Activated naive CD4-positive, alpha-beta T cell treated with anti-CD3 and anti-CD28 coated beads for 36 hours (primary cell): ENCODE measurements at regions not wholly inside any gene's neighbourhood (a gene's known extent, or its start where the extent isn't known, plus 50 kb on each side); places are given as distances from the start of the nearest gene placed in this dataset.

Experiments used
- CTCF ChIA-PET: fragments of 350-600 bp; sonication (Branson Sonifier 250); formaldehyde crosslinking; loops from one replicate; lab custom pipeline; 2021; ENCODE audit warnings: antibody characterized with exemption; lab: Charles Lee
- DNase-seq: peaks from one replicate; pipeline ENCODE4 v3.0.0-alpha.2; 2020
- H3K27ac Mint-ChIP-seq: one replicate; pipeline ENCODE4 v1.8.0; 2021; ENCODE audit warnings: mild to moderate bottlenecking, mixed read lengths
- H3K27me3 Mint-ChIP-seq: one replicate; pipeline ENCODE4 v1.8.0; 2021; ENCODE audit warnings: low read depth, mixed read lengths
- H3K36me3 Mint-ChIP-seq: one replicate; pipeline ENCODE4 v1.8.0; 2021; ENCODE audit warnings: low read depth, mixed read lengths
- H3K4me1 Mint-ChIP-seq: one replicate; pipeline ENCODE4 v1.8.0; 2021; ENCODE audit warnings: low read depth, mixed read lengths
- H3K4me3 Mint-ChIP-seq: one replicate; pipeline ENCODE4 v1.8.0; 2021; ENCODE audit warnings: mild to moderate bottlenecking, moderate library complexity, mixed read lengths
- H3K9me3 Mint-ChIP-seq: one replicate; pipeline ENCODE4 v1.8.0; 2021; ENCODE audit warnings: mixed read lengths
- intact Hi-C: fragments of 100-400 bp; cut with micrococcal nuclease; formaldehyde crosslinking; loops from one replicate; pipeline ENCODE4 v1.15.1; 2023

GRCh38 chr12:69123919-69124638 is 115.3 kb upstream of the CPSF6 start:
- H3K36me3 Mint-ChIP-seq = no peaks in the 10 kb centered on the region
- H3K4me1 Mint-ChIP-seq = no peaks in the 10 kb centered on the region
- no peak for DNase-seq
- H3K27me3 Mint-ChIP-seq = no peaks in the 10 kb centered on the region
- CTCF ChIA-PET = no interaction called here
- intact Hi-C loops = no loop called here
- no peak overlapping the region for H3K4me3 Mint-ChIP-seq
- no peak overlapping the region for H3K27ac Mint-ChIP-seq
- no peaks in the 10 kb centered on the region for H3K9me3 Mint-ChIP-seq

- CTCF ChIA-PET = interaction anchor here (1.2 kb wide), 1 partner anchor 17 kb away, joined by 3 read pairs; no protein-coding TSS in a partner anchor
- peaks cover 2% of the 10 kb centered on the region for H3K27me3 Mint-ChIP-seq
- H3K27ac Mint-ChIP-seq = no peak overlapping the region
- no peaks in the 10 kb centered on the region for H3K9me3 Mint-ChIP-seq
- no peak overlapping the region for H3K4me3 Mint-ChIP-seq
- H3K4me1 Mint-ChIP-seq = no peaks in the 10 kb centered on the region
- no peak for DNase-seq
- intact Hi-C loops = no loop called here
- H3K36me3 Mint-ChIP-seq = no peaks in the 10 kb centered on the region
Observed at GRCh38 chr12:69129017-69129416, 110.4 kb upstream of the CPSF6 start.

- Mint-ChIP-seq H3K27ac (no peak overlapping the region), H3K4me3 (no peak overlapping the region), H3K27me3 (peaks cover 4% of the 10 kb centered on the region), H3K4me1 (no peaks in the 10 kb centered on the region), H3K36me3 (no peaks in the 10 kb centered on the region), H3K9me3 (no peaks in the 10 kb centered on the region)
- intact Hi-C loops = no loop called here
- CTCF ChIA-PET = interaction anchor here (1.2 kb wide), 1 partner anchor 17 kb away, joined by 3 read pairs; no protein-coding TSS in a partner anchor
- DNase-seq = no peak
Observed at GRCh38 chr12:69129564-69129963, 109.8 kb upstream of the CPSF6 start.

GRCh38 chr12:69130064-69130463 is 109.3 kb upstream of the CPSF6 start:
- Mint-ChIP-seq H3K4me1 (no peaks in the 10 kb centered on the region), H3K27ac (no peak overlapping the region), H3K4me3 (no peak overlapping the region), H3K9me3 (no peaks in the 10 kb centered on the region), H3K27me3 (peaks cover 4% of the 10 kb centered on the region), H3K36me3 (no peaks in the 10 kb centered on the region)
- CTCF ChIA-PET = interaction anchor here (1.2 kb wide), 1 partner anchor 18 kb away, joined by 3 read pairs; no protein-coding TSS in a partner anchor
- intact Hi-C loops = no loop called here
- no peak for DNase-seq

GRCh38 chr12:69131077-69131476 is 108.3 kb upstream of the CPSF6 start:
- H3K4me1 Mint-ChIP-seq = no peaks in the 10 kb centered on the region
- H3K9me3 Mint-ChIP-seq = no peaks in the 10 kb centered on the region
- no peak overlapping the region for H3K4me3 Mint-ChIP-seq
- DNase-seq = no peak
- CTCF ChIA-PET = interaction anchor here (0.6 to 1.0 kb wide), 3 partner anchors 10 to 741 kb away, joined by 3 to 4 read pairs (median 4); no protein-coding TSS in a partner anchor
- intact Hi-C loops = no loop called here
- H3K36me3 Mint-ChIP-seq = no peaks in the 10 kb centered on the region
- peaks cover 4% of the 10 kb centered on the region for H3K27me3 Mint-ChIP-seq
- H3K27ac Mint-ChIP-seq = no peak overlapping the region

GRCh38 chr12:69136931-69137613 is 102.3 kb upstream of the CPSF6 start:
- Mint-ChIP-seq H3K27me3 (peaks cover 6% of the 10 kb centered on the region), H3K9me3 (peaks cover 21% of the 10 kb centered on the region), H3K4me3 (no peak overlapping the region), H3K36me3 (peaks cover 7% of the 10 kb centered on the region), H3K4me1 (no peaks in the 10 kb centered on the region), H3K27ac (no peak overlapping the region)
- intact Hi-C loops = no loop called here
- CTCF ChIA-PET = no interaction called here
- no peak for DNase-seq

GRCh38 chr12:69141074-69141473 is 98.3 kb upstream of the CPSF6 start:
- H3K4me1 Mint-ChIP-seq = no peaks in the 10 kb centered on the region
- peaks cover 2% of the 10 kb centered on the region for H3K27me3 Mint-ChIP-seq
- peaks cover 21% of the 10 kb centered on the region for H3K9me3 Mint-ChIP-seq
- H3K27ac Mint-ChIP-seq = no peak overlapping the region
- H3K4me3 Mint-ChIP-seq = no peak overlapping the region
- CTCF ChIA-PET = interaction anchor here (0.8 to 0.9 kb wide), 2 partner anchors 10 to 16 kb away, joined by 3 to 4 read pairs; no protein-coding TSS in a partner anchor
- no peak for DNase-seq
- peaks cover 7% of the 10 kb centered on the region for H3K36me3 Mint-ChIP-seq
- intact Hi-C loops = no loop called here

- no peak overlapping the region for H3K27ac Mint-ChIP-seq
- no peak for DNase-seq
- H3K27me3 Mint-ChIP-seq = no peaks in the 10 kb centered on the region
- intact Hi-C loops = no loop called here
- H3K4me3 Mint-ChIP-seq = no peak overlapping the region
- CTCF ChIA-PET = no interaction called here
- no peaks in the 10 kb centered on the region for H3K36me3 Mint-ChIP-seq
- H3K4me1 Mint-ChIP-seq = peaks cover 11% of the 10 kb centered on the region
- H3K9me3 Mint-ChIP-seq = no peaks in the 10 kb centered on the region
Observed at GRCh38 chr12:69149270-69149669, 90.1 kb upstream of the CPSF6 start.

- Mint-ChIP-seq H3K9me3 (no peaks in the 10 kb centered on the region), H3K27ac (no peak overlapping the region), H3K27me3 (no peaks in the 10 kb centered on the region), H3K4me1 (peaks cover 20% of the 10 kb centered on the region), H3K36me3 (no peaks in the 10 kb centered on the region), H3K4me3 (no peak overlapping the region)
- CTCF ChIA-PET = no interaction called here
- DNase-seq = no peak
- intact Hi-C loops = loop anchor here (5.0 to 10.0 kb wide), 2 partner anchors 288 to 815 kb away; partner anchors contain the start of gene MDM1
Observed at GRCh38 chr12:69150083-69150795, 89.1 kb upstream of the CPSF6 start.

- Mint-ChIP-seq H3K27me3 (no peaks in the 10 kb centered on the region), H3K27ac (no peak overlapping the region), H3K36me3 (no peaks in the 10 kb centered on the region), H3K4me1 (peaks cover 25% of the 10 kb centered on the region), H3K4me3 (no peak overlapping the region), H3K9me3 (no peaks in the 10 kb centered on the region)
- no peak for DNase-seq
- intact Hi-C loops = loop anchor here (5.0 to 10.0 kb wide), 2 partner anchors 288 to 816 kb away; partner anchors contain the start of gene MDM1
- CTCF ChIA-PET = no interaction called here
Observed at GRCh38 chr12:69150796-69151127, 88.6 kb upstream of the CPSF6 start.

GRCh38 chr12:69151254-69151764 is 88.1 kb upstream of the CPSF6 start:
- H3K36me3 Mint-ChIP-seq = no peaks in the 10 kb centered on the region
- CTCF ChIA-PET = no interaction called here
- peaks cover 27% of the 10 kb centered on the region for H3K4me1 Mint-ChIP-seq
- no peak overlapping the region for H3K27ac Mint-ChIP-seq
- H3K4me3 Mint-ChIP-seq = no peak overlapping the region
- H3K9me3 Mint-ChIP-seq = no peaks in the 10 kb centered on the region
- no peaks in the 10 kb centered on the region for H3K27me3 Mint-ChIP-seq
- DNase-seq = no peak
- intact Hi-C loops = loop anchor here (5.0 to 10.0 kb wide), 2 partner anchors 289 to 817 kb away; partner anchors contain the start of gene MDM1
